Inflammatory macrophage (primary cell): ENCODE measurements at regions not wholly inside any gene's neighbourhood (a gene's known extent, or its start where the extent isn't known, plus 50 kb on each side); places are given as distances from the start of the nearest gene placed in this dataset.
A peak's percentile ranks its signal among the peaks of the same experiment; 100 is the strongest.

Source experiments
- DNase-seq, 2 donors: peaks; one replicate each; pipeline ENCODE4 v3.0.0-alpha.2; 2020 to 2022

DNA sequence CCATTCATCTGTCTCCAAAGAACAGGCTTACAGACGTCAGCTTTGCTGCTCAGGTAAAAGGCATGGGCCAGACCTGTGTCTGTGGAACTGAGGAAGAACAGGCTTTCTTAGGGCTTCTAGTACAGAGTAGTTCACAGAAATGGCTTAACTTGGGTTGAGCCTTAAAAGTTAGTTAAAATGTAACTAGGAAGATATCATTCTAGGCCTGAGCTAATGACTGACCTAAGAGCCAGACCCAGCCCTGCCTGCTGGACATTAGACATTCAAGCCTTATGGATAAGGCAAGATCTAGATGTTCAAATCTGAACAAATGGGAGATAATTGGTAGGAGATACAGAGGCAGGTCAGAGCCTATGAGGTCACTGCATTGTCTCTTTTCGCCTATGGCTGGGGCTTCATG lies 73.9 kb upstream of the SLC14A2 start:
- DNase-seq: no peak

DNA sequence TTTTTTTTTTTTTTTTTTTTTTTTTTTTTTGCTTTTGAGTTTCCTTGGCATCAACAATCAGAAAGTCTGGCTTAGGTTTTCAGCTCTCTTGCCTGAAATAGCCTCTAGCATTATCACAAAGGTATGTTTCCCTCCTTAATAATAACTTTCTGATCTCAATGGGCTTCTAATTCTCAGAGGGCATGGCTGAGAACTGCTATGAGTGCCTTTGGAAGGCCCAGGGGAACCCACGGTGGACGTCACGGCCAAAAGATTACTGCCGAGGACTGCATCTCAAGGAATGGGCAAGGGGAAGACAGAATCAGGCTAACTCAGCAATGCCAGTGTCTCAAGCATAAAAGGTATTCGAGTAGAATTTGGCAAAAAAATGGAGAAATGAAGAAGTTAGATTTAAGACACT lies 73.2 kb upstream of the SLC14A2 start:
- no peak for DNase-seq

DNA sequence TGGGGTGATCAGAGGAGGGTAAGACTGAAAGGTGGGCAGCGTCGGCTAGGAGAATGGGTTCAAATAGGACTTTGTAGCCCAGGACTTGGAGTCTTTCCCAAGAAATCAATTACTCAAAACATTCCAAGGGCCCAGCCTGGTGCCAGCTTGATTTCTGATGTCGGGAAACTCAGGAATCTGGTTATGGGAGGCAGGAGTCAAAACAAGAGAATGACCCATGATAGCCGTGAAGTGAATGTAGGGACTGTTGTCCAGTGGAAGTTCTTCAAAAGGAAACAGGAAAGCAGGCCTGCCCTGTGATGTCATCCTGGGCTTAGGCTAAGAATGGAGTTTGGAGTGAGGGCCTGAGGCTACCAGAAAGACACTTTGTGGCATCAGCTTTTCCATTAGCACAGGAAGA lies 67.4 kb upstream of the SLC14A2 start:
- no peak for DNase-seq

DNA sequence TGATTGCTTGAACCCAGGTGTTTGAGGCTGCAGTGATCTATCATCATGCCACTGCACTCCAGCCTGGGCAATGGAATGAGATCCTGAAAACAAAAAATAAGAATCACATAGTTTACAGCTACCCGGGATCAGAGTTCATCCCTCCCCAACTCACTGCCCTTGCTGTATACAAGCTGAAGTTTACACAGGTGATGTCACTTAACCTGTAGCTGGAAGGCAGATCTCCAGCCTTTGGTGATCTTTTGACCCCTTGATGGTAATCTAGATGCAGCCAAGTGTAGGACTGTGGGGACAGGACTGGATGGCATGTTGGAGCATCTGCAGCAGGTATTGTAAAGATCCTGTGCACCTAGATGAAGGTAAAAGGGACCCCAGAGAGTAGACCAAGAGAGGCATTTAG lies 66.7 kb upstream of the SLC14A2 start:
- no peak for DNase-seq

DNA sequence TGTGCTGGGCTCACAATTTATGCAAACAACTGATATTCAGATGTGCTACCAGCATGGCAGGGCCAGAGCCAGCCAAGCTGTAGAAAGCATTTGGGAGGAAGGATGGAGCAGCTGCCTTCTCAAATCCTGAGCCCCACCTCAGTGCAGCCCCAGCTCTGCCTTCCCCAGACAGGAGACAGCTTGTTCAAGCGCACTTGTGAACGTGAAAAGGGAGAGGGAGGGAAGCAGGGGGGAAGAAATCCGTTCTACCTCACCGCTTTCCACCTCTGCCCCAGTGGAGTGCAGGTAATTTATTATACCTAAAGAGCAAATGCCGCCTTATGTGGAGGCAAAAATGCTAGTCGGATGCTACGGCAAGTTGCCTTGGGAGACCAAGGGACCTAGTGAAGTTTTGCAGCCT lies 66.0 kb upstream of the SLC14A2 start:
- no peak for DNase-seq

DNA sequence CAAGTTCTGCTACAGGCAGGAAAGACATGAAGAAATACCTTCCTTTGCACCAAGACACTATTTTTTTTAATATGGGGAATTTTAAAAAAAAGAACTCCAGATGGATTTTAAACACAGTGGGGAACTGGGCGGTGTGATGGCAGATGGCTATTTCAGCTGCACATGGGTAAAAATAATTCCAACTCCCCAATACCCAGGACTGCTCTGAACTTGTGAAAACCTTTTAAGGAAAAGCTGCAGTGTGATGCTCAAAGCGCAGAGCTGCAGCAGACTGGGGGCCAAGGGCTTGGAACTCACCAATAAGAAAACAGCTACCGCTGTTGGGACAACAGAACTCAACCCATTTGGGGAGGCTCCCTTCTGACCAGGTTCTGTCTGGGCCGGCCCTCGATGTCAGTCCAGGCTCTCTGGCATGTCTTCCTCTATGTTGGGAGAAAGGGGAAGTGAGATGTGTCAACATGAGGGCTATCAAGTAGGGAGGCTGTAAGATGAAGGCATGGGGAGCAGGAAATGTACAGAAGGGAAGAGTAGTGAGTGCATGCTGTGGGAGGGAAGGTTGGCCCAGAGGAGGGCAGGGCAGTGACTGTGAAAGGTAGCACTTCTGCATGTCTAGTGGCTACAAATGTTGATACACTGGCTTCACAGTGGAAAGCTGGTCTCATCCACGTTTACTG lies 64.0 kb upstream of the SLC14A2 start:
- peak; percentile 63 to 72 for DNase-seq

DNA sequence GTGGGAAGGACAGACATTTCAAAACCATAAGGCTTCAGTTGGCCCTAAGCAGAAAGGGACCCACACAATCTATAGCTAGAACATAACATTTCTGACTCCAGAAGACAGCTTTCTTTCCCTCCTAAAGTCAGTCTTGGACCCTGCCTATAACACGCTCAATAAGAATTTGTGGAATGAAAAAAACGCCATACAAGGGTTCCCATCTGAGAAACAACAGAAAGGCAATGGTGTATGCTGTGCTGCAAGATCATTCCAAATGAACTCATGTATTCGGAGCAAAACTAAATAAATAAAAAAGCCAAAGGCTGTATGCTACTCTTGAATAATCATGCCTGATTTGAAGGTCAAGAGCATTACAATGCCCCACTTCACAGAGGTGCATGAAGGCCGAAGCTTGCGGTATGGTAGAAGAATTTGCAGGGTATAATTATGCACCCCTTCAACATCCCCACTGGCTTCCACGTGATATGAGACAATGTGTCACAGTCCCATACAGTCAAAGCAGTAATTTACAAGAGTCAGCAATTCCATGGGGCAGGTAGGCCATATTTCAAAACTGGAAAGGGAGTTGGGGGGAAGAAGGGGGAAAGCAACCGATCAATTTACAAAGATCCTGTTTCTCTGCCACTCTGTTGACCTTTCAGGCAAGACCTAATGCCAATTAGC lies 61.4 kb upstream of the SLC14A2 start:
- no peak for DNase-seq

DNA sequence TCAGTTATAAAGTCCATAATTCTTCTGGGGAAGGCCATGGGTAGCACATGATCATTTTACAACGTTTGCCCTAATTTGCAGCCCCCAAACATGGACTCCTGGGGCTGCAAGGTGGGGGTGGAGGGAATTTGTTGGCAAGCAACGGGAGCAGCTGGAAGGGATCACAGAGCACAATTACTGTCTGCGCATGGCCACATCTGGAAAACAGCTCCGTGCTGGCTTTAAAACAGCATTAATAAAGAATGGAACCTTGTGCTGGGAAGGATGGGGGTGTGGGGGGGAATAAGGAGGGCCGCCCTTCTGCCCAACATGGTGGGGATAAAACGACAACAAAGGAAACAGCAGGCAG lies 60.9 kb upstream of the SLC14A2 start:
- DNase-seq: no peak

DNA sequence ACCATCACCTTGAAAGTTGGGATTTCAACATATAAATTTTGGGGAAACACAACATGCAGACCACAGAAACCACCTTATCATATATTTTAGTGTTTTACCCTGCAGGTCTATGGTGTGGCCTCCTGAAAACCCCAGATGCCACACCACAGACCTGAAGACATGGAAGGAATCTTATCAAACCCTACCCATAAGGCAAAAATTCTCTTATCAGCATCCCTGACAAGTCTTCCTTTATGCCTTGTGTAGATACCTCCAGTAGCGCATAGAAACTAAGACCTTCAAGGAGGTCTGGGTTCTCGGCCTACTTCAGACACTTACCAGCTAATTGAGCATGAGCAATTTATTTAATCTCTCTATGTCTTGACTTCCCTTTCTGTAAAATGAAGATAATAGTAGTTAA lies 59.1 kb upstream of the SLC14A2 start:
- DNase-seq: no peak

DNA sequence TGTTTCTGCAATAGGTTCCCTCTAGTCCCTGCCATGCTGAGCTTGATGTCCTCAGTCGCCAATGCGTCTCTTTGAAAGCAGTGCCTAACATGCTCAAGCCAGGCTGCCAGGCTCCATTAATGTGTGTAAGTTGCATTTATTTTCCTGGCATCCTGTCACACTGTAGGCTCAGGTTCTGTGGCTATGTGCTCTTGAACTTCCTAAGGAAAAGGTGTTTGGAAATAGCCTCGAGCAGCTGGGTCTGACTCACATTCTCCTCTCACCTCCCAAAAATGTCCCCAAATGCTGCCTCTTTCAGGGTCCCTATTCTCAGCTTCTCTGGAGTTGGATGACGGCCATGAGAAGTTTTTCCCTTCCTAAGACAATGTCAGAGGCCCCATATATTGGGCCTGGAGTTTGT lies 58.0 kb upstream of the SLC14A2 start:
- no peak for DNase-seq

DNA sequence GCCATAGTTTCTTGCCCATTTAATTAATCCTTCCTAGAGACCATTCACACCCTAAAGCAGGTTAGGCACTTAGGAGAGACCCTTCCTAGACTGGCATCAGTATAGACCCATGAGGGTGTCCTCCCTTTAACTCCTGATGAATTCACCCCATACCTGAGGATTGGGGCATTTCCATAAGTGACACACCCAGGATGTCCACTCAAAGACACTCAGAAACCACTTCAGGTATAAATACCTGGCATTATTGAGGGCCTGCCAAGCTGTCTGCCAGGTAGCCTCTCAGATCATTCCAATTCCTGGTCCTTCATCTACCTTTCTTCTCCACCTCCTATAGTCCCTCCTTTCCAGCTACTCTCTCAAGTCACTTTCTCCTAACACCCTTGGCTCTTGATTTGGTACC lies 57.5 kb upstream of the SLC14A2 start:
- no peak for DNase-seq

DNA sequence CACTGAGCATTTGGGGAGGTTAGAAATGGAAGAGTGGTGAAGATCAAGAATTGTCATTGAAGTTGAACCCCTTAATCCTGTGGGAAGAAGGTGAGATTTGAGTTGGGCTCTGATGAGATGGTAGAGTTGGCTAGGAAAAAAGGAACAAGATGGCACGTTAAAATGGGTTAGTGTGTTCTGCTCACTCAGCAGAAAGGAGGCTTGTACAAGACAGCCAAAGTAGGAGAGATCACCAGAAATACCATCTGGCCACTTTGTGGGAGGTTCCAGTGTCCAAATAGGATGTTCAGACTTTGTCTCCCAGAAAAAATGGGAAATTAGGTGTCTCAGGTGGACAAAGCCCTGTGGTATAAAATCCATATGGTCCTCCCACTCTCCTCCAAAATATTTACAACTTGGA lies 56.0 kb upstream of the SLC14A2 start:
- DNase-seq: no peak

DNA sequence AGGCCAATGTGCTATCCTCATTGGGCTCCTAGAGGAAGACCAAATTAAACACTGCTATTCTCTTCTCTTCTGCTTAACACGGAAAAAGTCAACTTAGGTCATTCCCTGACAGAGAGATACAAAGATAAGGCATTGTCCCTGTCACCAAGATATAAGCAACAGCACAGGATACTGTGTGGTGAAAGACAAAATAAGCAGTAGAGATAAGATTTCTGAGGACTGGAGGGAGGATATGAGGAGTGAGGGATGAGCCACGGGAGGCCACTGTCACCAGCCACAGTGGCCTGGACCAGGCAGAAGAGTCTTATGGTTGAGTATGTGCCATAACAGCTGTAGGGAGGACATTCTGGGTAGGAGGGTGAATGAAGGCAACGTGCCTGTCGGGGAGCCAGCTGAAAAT lies 54.4 kb upstream of the SLC14A2 start:
- no peak for DNase-seq

DNA sequence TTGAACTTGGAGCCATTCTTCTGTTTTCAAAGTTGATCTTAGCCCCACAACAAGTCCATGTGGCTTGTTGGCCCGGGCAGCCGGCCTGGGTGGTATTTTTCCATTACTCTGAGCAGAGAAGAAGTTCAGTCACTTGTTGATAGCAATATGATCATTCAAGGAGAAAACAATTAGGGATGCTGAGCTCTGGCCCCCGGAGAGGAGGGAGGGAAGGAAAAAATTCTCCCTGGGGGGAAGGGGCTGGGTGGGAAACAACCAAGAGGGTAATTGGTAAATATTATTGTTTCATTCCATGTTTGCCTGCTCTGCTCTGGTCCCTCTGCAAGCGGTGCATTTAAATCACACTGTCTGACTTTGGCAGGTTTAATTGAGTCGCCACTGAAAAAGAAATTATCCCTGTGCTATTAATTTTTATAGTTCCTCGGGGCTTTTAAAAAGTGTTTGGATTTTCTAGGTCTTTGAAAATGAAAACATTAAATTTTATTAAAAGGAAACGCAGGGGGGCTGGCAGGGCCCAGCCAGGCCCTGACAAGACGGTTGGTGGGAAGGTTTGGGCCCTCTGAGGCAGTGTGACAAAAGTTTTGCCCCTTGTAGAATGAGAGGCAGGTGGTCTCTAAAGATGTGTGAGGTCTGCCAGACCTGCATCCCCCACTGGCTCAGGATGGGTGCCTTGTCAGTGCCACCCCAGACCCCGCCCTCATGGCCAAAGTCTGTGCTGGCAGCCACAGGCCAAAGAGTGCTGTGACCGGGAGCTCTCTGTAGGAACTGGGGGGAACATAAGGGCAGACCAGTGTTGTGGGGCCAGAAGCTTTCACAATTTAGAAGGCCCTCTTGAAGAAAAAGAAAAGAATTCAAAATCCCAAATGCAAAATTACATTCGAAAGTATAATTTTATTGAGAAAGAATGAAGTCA lies 52.5 kb upstream of the SLC14A2 start:
- DNase-seq: no peak

DNA sequence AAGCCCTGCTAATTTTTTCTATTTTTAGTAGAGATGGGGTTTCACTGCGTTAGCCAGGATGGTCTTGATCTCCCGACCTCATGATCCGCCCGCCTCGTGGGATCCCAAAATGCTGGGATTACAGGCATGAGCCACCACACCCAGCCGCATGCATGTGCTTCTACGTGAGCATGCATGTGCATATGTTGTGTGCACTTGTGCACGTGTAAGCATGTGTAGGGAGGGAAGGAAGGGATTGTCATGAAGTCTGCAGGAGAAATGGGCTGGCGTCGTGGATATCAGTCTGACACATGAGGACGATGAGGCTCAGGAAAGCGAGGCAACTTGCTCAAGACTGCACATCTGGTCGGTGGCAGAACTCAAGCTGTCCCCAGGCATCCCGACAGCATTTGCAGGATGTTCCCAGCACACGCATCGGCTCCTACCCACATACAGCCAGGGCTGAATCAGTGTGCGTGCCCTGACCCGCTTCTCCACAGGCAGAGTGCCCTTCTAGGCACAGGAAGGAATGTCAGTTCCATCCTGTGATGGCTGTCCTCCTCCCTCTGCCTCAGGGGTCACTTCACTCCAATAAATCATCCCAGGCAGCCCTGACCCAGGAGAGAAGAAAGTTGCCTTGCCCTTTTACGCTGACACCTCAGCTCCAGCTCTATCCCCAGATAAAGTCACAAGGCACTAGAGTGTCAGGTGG lies 49.9 kb upstream of the SLC14A2 start:
- DNase-seq: no peak
